ENCODE measurements at regions not wholly inside any gene's neighbourhood (a gene's known extent, or its start where the extent isn't known, plus 50 kb on each side); places are given as distances from the start of the nearest gene placed in this dataset.

DNA sequence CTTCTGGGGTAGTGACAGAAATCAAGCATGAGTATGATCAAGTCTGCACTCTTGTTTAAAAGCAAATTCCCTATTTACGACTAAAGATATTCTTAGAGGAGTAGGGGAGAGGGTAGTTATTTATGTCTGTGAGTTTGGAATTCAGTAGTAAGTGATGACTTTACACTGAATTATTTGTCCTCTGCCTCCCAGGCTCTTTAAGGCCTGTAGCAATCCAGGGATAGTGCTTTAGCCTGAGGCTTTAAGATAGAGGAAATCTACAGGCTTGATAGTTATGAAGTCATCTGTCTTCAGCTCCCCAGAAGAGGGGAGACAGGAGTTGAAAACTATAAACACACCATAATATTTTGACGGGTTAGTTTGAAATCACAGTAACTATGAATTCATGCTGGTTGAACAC lies 664.5 kb downstream of the EPM2A start:
- no peak for DNase-seq (ENCODE audit: low read depth in 4 of 6, low spot score in 6 of 6)
- H3K36me3 ChIP-seq (ENCODE audit: control insufficient read depth, insufficient read depth, low read length), result no peaks in the 10 kb centered on the region
- WGBS (ENCODE audit: insufficient coverage), result 100% methylated on average over 1 of the region's 2 CpGs
- peaks cover 1% of the 10 kb centered on the region for H3K9me3 ChIP-seq (ENCODE audit: control insufficient read depth, insufficient read depth, low read length)
- no peaks in the 10 kb centered on the region for H3K4me1 ChIP-seq (ENCODE audit: control insufficient read depth, insufficient read depth, low read length)
- no peaks in the 10 kb centered on the region for H3K27me3 ChIP-seq (ENCODE audit: control insufficient read depth, insufficient read depth, low read length)
- no peak overlapping the region for H3K27ac ChIP-seq (ENCODE audit: low read depth, low read length)
- H3K4me3 ChIP-seq (ENCODE audit: low read depth, low read length), result no peak overlapping the region

DNA sequence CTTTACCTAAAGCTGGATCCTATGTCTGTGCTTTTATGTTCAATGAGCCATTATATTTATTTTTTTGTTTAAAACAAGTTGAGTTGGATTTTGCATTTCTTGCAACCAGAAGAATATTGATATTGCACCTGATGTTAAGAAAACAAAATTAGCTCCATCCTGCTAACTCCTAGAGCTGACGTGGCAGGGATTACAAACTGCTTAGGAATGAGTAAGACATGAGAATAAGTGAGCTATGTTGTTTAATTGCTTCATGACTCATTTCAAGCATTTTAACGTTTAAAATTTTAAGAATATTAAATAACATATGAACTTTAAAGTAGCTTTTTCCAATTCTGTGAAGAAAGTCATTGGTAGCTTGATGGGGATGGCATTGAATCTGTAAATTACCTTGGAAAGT lies 663.5 kb downstream of the EPM2A start:
- no peak for DNase-seq (ENCODE audit: low read depth in 4 of 6, low spot score in 6 of 6)
- no peak overlapping the region for H3K27ac ChIP-seq (ENCODE audit: low read depth, low read length)
- H3K36me3 ChIP-seq (ENCODE audit: control insufficient read depth, insufficient read depth, low read length), result no peaks in the 10 kb centered on the region
- WGBS (ENCODE audit: insufficient coverage), result no CpG with 5 or more reads among the region's 2 CpGs
- H3K9me3 ChIP-seq (ENCODE audit: control insufficient read depth, insufficient read depth, low read length), result peaks cover 3% of the 10 kb centered on the region
- H3K4me1 ChIP-seq (ENCODE audit: control insufficient read depth, insufficient read depth, low read length), result no peaks in the 10 kb centered on the region
- no peaks in the 10 kb centered on the region for H3K27me3 ChIP-seq (ENCODE audit: control insufficient read depth, insufficient read depth, low read length)
- no peak overlapping the region for H3K4me3 ChIP-seq (ENCODE audit: low read depth, low read length)

DNA sequence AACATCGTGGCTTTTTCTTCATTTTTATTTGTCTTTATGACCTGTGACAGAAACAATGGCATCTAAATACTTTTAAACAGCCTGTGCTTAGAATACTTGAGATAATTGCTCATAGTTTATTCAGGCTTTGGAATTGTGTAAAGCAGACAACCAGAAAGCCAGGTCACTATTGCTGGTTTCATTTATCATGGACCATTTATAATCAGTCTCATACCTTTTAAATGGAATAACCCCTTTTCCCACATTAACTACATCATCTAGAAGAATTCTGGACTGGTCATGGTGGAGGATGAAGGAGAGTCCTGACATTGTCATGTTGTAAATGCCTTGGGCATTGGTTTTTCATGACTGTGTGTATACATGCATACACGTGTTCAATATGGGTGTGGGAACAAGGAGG lies 661.5 kb downstream of the EPM2A start:
- WGBS (ENCODE audit: insufficient coverage), result 86% methylated on average over 1 of the region's 2 CpGs
- Histone ChIP-seq H3K9me3 (ENCODE audit: control insufficient read depth, insufficient read depth, low read length) (peaks cover 3% of the 10 kb centered on the region), H3K27ac (ENCODE audit: low read depth, low read length) (no peak overlapping the region), H3K4me1 (ENCODE audit: control insufficient read depth, insufficient read depth, low read length) (no peaks in the 10 kb centered on the region), H3K27me3 (ENCODE audit: control insufficient read depth, insufficient read depth, low read length) (no peaks in the 10 kb centered on the region), H3K36me3 (ENCODE audit: control insufficient read depth, insufficient read depth, low read length) (no peaks in the 10 kb centered on the region), H3K4me3 (ENCODE audit: low read depth, low read length) (no peak overlapping the region)
- no peak for DNase-seq (ENCODE audit: low read depth in 4 of 6, low spot score in 6 of 6)

DNA sequence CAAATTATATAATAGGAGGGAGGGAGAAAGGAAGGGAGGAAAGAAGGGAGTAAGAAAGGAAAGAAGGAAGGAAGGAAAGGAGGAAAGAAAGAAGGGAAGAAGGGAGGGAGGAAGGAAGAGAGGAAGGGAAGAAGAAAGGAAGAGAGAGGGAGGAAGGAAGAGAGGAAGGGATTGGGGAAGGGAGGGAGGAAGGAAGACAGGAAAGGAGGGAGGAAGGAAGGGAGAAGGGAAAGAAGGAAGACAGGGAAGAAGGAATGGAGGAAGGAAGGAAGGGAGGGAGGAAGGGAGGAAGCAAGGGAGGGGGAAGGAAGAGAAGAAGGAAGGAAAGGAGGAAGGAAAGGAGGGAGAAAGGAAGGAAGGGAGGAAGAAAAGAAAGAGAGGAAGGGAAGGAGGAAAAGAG lies 660.5 kb downstream of the EPM2A start:
- Histone ChIP-seq H3K27ac (ENCODE audit: low read depth, low read length) (no peak overlapping the region), H3K9me3 (ENCODE audit: control insufficient read depth, insufficient read depth, low read length) (peaks cover 3% of the 10 kb centered on the region)

DNA sequence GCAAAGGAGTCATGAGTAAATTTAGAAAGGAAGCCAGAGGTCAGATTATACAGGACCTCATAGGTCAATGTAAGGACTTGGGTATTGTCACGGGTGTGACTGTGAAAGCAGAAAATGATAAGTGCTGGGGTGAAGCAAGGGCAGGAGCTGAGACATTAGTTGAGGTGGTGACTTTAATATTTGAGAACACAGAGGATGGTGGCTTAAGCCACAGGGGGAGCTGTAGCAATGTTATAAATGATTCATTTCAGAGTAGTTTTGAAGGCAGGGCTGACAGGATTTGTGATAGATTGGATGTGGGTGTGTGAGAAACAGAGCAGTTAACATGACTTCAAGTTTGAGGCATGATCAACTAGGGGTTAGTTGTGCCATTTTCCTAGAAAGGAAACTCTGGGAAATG lies 659.9 kb downstream of the EPM2A start:
- Histone ChIP-seq H3K9me3 (ENCODE audit: control insufficient read depth, insufficient read depth, low read length) (peaks cover 3% of the 10 kb centered on the region), H3K4me1 (ENCODE audit: control insufficient read depth, insufficient read depth, low read length) (no peaks in the 10 kb centered on the region), H3K27ac (ENCODE audit: low read depth, low read length) (no peak overlapping the region), H3K4me3 (ENCODE audit: low read depth, low read length) (no peak overlapping the region), H3K36me3 (ENCODE audit: control insufficient read depth, insufficient read depth, low read length) (no peaks in the 10 kb centered on the region), H3K27me3 (ENCODE audit: control insufficient read depth, insufficient read depth, low read length) (no peaks in the 10 kb centered on the region)
- no peak for DNase-seq (ENCODE audit: low read depth in 4 of 6, low spot score in 6 of 6)
- 70% methylated on average over 1 of the region's 1 CpG for WGBS (ENCODE audit: insufficient coverage)

More for the DNA sequence above, 660.5 kb downstream of the EPM2A start:
- Histone ChIP-seq H3K4me3 (ENCODE audit: low read depth, low read length) (no peak overlapping the region), H3K27me3 (ENCODE audit: control insufficient read depth, insufficient read depth, low read length) (no peaks in the 10 kb centered on the region), H3K36me3 (ENCODE audit: control insufficient read depth, insufficient read depth, low read length) (no peaks in the 10 kb centered on the region), H3K4me1 (ENCODE audit: control insufficient read depth, insufficient read depth, low read length) (no peaks in the 10 kb centered on the region)
- no peak for DNase-seq (ENCODE audit: low read depth in 4 of 6, low spot score in 6 of 6)

DNA sequence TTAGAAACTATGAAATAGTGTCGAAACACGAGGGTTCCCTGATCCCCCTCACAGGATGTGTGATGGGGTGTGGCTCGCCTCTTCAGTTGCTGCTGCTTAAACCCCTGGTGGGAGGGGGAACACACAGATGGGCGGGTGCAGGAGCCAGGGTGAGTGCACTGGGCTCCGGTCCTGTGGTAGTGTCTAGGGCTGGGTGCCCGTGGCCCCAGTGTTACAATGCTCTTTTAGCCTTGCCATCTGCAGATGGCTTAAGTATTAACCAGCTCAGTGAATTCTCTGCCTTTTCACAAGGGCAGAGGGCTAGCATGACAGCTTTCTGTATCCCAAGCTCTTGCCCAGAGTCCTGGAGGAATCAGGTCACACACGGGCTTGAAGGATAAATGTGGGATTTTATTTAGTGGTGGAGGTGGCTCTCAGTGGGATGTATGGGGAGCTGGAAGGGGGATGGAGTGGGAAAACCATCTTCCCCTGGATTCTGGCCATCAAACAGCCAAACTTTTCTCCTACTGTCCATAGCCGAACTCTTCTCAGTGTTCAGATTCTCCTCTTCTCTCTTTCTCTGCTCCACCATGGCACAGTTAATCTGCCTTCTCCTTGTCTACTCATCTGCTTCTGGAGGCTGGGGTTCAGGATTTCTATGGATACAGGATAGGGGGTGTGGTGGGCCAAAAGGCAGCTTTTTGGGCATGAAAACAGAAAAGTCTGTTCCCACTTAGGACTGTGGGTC lies 659.0 kb downstream of the EPM2A start:
- peaks cover 3% of the 10 kb centered on the region for H3K9me3 ChIP-seq (ENCODE audit: control insufficient read depth, insufficient read depth, low read length)
- DNase-seq (ENCODE audit: low read depth in 4 of 6, low spot score in 6 of 6), result no peak
- H3K27me3 ChIP-seq (ENCODE audit: control insufficient read depth, insufficient read depth, low read length), result no peaks in the 10 kb centered on the region
- 78% methylated on average over 5 of the region's 8 CpGs for WGBS (ENCODE audit: insufficient coverage)
- no peaks in the 10 kb centered on the region for H3K36me3 ChIP-seq (ENCODE audit: control insufficient read depth, insufficient read depth, low read length)
- H3K27ac ChIP-seq (ENCODE audit: low read depth, low read length), result no peak overlapping the region
- H3K4me1 ChIP-seq (ENCODE audit: control insufficient read depth, insufficient read depth, low read length), result no peaks in the 10 kb centered on the region
- H3K4me3 ChIP-seq (ENCODE audit: low read depth, low read length), result no peak overlapping the region

DNA sequence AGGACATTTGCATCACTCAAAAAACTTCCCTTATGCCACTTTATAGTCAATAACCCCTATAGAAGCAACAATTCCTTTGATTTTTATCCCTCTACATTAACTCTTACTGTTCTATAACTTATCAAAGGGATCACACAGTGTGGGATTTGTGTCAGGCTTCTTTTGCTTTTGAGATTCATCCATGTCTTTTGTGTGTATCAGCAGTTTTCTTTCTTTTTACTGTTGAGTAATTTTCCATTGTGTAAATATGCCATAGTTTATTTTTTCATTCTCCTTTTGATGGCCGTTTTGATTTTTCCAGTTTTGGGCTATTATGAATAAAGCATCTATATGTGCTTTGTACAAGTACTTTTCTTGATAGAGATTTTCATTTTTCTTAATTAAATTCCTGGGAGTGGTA lies 657.9 kb downstream of the EPM2A start:
- Histone ChIP-seq H3K9me3 (ENCODE audit: control insufficient read depth, insufficient read depth, low read length) (peaks cover 2% of the 10 kb centered on the region), H3K4me3 (ENCODE audit: low read depth, low read length) (no peak overlapping the region), H3K4me1 (ENCODE audit: control insufficient read depth, insufficient read depth, low read length) (no peaks in the 10 kb centered on the region), H3K27me3 (ENCODE audit: control insufficient read depth, insufficient read depth, low read length) (no peaks in the 10 kb centered on the region), H3K27ac (ENCODE audit: low read depth, low read length) (no peak overlapping the region), H3K36me3 (ENCODE audit: control insufficient read depth, insufficient read depth, low read length) (no peaks in the 10 kb centered on the region)
- no CpG with 5 or more reads among the region's 1 CpG for WGBS (ENCODE audit: insufficient coverage)
- no peak for DNase-seq (ENCODE audit: low read depth in 4 of 6, low spot score in 6 of 6)

DNA sequence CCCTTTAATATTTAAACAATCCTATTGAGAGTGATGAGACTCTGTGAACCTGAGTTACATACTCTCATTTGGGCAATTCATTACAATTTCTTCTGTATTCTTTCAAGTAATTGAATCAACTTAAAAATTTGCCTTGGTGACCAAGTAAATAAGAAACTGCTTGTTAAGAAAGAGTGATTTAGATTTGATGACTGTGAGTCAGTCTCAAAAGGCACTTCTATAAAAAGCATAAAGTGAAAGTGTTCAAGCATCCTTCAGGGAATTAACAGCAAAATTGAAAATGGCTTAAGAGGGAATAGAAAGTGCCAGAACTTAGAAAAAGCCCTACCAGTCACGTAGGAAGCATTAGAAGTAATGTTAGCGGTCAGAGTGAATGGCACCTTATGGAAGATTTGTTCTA lies 654.7 kb downstream of the EPM2A start:
- no peaks in the 10 kb centered on the region for H3K27me3 ChIP-seq (ENCODE audit: control insufficient read depth, insufficient read depth, low read length)
- H3K36me3 ChIP-seq (ENCODE audit: control insufficient read depth, insufficient read depth, low read length), result no peaks in the 10 kb centered on the region
- H3K27ac ChIP-seq (ENCODE audit: low read depth, low read length), result no peak overlapping the region
- peak in 1 of 6 donors; percentile 68 for DNase-seq (ENCODE audit: low read depth in 4 of 6, low spot score in 6 of 6)
- peaks cover 2% of the 10 kb centered on the region for H3K9me3 ChIP-seq (ENCODE audit: control insufficient read depth, insufficient read depth, low read length)
- no peaks in the 10 kb centered on the region for H3K4me1 ChIP-seq (ENCODE audit: control insufficient read depth, insufficient read depth, low read length)
- WGBS (ENCODE audit: insufficient coverage), result no CpG with 5 or more reads among the region's 2 CpGs
- H3K4me3 ChIP-seq (ENCODE audit: low read depth, low read length), result no peak overlapping the region

DNA sequence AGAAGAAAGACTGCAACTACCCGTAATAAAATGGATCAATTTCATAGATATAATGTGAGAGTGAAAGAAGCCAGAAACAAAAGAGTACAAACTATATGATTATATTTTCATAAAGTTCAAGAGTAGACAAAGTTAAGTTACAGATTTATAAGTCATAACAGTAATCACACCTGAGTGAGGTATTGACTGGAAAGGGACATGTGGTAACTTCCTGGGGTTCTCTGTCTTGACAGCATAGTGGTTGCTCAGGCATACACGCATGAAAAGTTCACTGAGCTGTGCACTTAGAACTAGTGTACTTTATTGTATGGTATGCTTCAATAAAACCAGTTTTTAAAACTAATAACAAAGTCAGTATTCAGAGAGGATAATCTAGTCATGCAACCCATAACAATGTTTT lies 653.6 kb downstream of the EPM2A start:
- Histone ChIP-seq H3K36me3 (ENCODE audit: control insufficient read depth, insufficient read depth, low read length) (no peaks in the 10 kb centered on the region), H3K27me3 (ENCODE audit: control insufficient read depth, insufficient read depth, low read length) (no peaks in the 10 kb centered on the region), H3K4me3 (ENCODE audit: low read depth, low read length) (no peak overlapping the region), H3K27ac (ENCODE audit: low read depth, low read length) (no peak overlapping the region), H3K4me1 (ENCODE audit: control insufficient read depth, insufficient read depth, low read length) (no peaks in the 10 kb centered on the region), H3K9me3 (ENCODE audit: control insufficient read depth, insufficient read depth, low read length) (no peaks in the 10 kb centered on the region)
- no peak for DNase-seq (ENCODE audit: low read depth in 4 of 6, low spot score in 6 of 6)
- no CpG with 5 or more reads among the region's 2 CpGs for WGBS (ENCODE audit: insufficient coverage)

DNA sequence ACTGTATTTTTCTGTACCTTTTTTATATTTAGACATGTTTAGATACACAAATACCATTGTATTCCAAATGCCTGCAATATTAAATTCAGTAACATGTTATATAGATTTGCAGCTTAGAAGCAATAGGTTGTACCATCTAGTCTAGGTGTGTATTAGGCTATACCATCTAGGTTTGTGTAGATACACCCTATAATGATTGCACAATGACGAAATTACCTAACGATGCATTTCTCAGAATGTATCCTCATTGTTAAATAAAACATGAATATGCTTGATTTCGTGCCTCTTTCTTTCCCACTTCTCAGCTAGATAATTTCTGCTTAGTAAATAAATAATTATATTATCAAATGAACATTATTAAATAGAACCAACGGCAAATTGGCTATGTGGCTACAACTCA lies 653.0 kb downstream of the EPM2A start:
- no peak for DNase-seq (ENCODE audit: low read depth in 4 of 6, low spot score in 6 of 6)
- H3K27me3 ChIP-seq (ENCODE audit: control insufficient read depth, insufficient read depth, low read length), result no peaks in the 10 kb centered on the region
- no peak overlapping the region for H3K4me3 ChIP-seq (ENCODE audit: low read depth, low read length)
- H3K27ac ChIP-seq (ENCODE audit: low read depth, low read length), result no peak overlapping the region
- H3K36me3 ChIP-seq (ENCODE audit: control insufficient read depth, insufficient read depth, low read length), result no peaks in the 10 kb centered on the region
- no peaks in the 10 kb centered on the region for H3K4me1 ChIP-seq (ENCODE audit: control insufficient read depth, insufficient read depth, low read length)
- H3K9me3 ChIP-seq (ENCODE audit: control insufficient read depth, insufficient read depth, low read length), result no peaks in the 10 kb centered on the region
- WGBS (ENCODE audit: insufficient coverage), result no CpG with 5 or more reads among the region's 4 CpGs
